Activated CD8-positive, alpha-beta memory T cell treated with anti-CD3 and anti-CD28 coated beads for 36 hours (primary cell): ENCODE measurements at regions not wholly inside any gene's neighbourhood (a gene's known extent, or its start where the extent isn't known, plus 50 kb on each side); places are given as distances from the start of the nearest gene placed in this dataset.
"Not testable (repeated sequence)": the region's sequence is repeated elsewhere in the genome, so short reads cannot be mapped to it uniquely, and the experiment has no call there.

ENCODE experiments used
- CTCF ChIA-PET: fragments of 350-600 bp; sonication (Branson Sonifier 250); formaldehyde crosslinking; loops from one replicate; lab custom pipeline; 2021; ENCODE audit warnings: antibody characterized with exemption; lab: Charles Lee
- POLR2A ChIA-PET: fragments of 350-600 bp; sonication (Branson Sonifier 250); formaldehyde crosslinking; loops from one replicate; lab custom pipeline; 2021; ENCODE audit warnings: antibody characterized with exemption; lab: Charles Lee

GRCh38 chr7:130789436-130789835, 55.4 kb upstream of the KLF14 start:
- CTCF ChIA-PET: no interaction called here
- POLR2A ChIA-PET: no interaction called here

GRCh38 chr7:130791746-130792145, 57.7 kb upstream of the KLF14 start:
- ChIA-PET POLR2A (interaction anchor here (0.7 kb wide), 1 partner anchor 586 kb away, joined by 7 read pairs; no protein-coding TSS in a partner anchor), CTCF (no interaction called here)

DNA sequence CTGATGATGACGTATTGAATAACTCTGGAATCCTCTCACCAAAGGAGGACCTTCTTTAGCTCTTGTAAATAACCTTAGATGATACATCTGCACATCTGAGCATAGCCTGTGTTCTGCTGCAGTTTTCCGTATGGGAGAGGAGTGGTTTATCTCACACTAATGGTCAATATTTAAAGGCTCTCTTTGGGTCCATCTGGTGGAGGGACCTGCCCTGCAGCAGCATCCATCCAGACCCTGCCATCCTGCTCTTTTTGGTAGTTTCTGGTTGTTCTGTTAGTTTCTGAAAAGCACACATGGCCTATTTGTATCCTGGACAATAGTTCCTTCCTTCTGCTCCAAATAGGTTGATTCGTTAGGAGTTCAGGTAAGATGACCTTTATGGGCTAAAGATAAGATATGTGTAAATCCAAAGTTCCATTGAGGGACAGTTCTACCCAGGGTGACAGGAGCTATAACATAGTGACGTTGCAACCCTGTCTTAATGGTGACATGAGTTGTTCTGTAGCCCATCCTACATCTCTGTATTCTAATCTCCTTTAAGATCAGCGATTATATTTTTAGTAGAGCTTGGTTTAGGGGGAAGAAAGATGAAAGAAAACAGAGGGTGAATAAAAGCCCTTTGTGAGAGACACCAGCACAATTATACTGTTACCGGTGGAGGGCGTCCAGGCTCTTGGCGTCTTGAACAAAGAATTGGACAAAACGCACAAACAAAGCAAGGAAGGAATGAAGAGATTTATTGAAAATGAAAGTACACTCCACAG, 60.0 kb upstream of the KLF14 start:
- CTCF ChIA-PET: no interaction called here
- POLR2A ChIA-PET: no interaction called here

GRCh38 chr7:130794619-130794922, 60.6 kb upstream of the KLF14 start:
- ChIA-PET POLR2A (no interaction called here), CTCF (no interaction called here)

DNA sequence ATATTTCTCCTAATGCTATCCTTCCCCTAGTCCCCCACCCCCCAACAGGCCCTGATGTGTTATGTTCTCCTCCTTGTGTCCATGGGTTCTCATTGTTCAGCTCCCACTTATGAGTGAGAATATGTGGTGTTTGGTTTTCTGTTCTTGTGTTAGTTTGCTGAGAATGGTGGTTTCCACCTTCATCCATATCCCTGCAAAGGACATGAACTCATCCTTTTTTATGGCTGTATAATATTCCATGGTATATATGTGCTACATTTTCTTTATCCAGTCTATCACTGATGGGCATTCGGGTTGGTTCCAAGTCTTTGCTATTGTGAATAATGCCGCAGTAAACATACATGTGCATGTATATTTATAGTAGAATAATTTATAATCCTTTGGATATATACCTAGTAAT, 62.4 kb upstream of the KLF14 start:
- CTCF ChIA-PET, POLR2A ChIA-PET: not testable (repeated sequence)

DNA sequence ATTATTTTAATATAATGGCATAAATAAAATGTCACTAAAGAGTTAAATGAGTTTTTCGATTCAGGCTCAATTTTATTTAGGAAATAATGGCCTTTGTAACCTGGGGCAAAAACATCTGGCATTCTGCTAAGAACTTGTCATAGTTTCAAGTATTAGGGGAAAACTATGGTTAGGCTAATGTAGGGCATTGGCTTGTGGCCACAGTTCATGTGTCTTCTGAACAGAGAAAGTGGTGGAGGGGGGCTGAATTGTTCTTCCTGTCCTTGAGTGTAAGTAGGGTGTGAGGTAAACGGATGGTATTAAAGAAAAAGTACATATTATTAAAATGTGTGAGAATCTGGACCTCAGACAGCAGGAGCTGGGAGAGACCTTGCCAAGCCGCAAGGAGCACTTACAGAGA, 69.1 kb upstream of the KLF14 start:
- ChIA-PET CTCF (no interaction called here), POLR2A (no interaction called here)

GRCh38 chr7:130804220-130804619, 70.2 kb upstream of the KLF14 start:
- POLR2A ChIA-PET: no interaction called here
- CTCF ChIA-PET: no interaction called here

DNA sequence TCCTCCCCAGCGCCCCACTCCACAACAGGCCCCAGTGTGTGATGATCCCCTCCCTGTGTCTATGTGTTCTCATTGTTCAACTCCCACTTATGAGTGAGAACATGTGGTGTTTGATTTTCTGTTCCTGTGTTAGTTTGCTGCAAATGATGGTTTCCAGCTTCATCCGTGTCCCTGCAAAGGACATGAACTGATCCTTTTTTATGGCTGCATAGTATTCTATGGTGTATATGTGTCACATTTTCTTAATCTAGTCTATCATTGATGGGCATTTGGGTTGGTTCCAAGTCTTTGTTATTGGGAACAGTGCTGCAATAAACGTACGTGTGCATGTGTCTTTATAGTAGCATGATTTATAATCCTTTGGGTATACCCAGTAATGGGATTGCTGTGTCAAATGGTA, 78.8 kb upstream of the KLF14 start:
- CTCF ChIA-PET, POLR2A ChIA-PET: not testable (repeated sequence)

GRCh38 chr7:130814778-130815335, 80.8 kb upstream of the KLF14 start:
- ChIA-PET CTCF (interaction anchor here (0.5 kb wide), 1 partner anchor 752 kb away, joined by 3 read pairs; no protein-coding TSS in a partner anchor), POLR2A (no interaction called here)

GRCh38 chr7:130818056-130818455, 84.0 kb upstream of the KLF14 start:
- POLR2A ChIA-PET: no interaction called here

DNA sequence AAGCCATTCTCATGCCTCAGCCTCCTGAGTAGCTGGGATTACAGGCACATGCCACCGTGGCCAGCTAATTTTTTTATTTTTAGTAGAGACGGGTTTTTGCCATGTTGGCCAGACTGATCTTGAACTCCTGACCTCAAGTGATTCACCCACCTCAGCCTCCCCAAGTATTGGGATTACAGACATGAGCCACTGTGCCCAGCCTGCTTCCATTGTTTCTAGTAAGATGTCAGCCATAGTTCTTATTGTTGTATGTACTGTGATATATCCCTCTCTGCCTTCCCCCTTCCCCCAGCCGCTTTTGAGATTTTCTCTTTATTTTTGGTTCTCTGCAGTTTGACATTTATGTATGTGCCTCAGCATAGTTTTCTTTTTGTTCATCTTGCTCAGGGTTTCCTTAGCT, 87.9 kb upstream of the KLF14 start:
- ChIA-PET CTCF (interaction anchor here (0.6 kb wide), 1 partner anchor 236 kb away, joined by 3 read pairs; no protein-coding TSS in a partner anchor), POLR2A (no interaction called here)

More at GRCh38 chr7:130818056-130818455, 84.0 kb upstream of the KLF14 start:
- CTCF ChIA-PET: no interaction called here

DNA sequence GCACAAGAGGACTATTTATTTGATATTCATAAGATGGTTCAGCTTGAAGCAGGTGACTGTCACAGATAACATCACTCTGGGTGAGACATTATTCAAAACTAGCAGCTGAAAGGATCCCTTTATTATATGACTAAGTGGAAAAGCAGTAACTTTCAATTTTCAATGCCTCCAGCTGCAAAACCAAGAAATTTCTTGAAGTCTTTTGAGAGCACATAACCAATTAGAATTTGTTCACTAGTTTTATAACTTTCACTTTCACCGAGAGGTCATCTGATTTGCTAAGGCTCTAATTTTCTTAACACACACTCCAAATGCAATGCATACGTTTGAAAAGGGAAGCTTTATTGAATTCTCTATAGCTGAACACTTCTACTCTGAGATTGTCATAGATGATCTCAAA, 88.6 kb upstream of the KLF14 start:
- POLR2A ChIA-PET: no interaction called here
- CTCF ChIA-PET: no interaction called here

DNA sequence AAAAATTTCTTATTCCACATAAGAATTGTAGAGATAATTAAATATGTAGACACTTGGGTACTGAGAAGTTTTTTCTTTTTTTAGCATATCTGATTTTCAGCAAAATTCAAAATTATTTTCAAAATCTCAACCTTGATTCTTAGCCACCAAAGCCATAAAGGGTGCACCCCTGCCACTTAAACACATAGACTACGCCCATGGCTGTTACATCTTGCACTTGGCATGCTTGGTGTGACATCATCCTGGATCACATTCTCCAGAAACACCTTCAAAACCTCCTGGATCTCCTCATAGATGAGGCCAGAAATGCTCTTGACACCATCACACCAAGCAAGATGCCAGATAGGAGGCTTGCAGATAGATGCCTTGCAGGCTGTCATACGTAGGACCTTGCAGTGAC, 89.1 kb upstream of the KLF14 start:
- ChIA-PET CTCF (no interaction called here), POLR2A (no interaction called here)

GRCh38 chr7:130825819-130826218, 91.8 kb upstream of the KLF14 start:
- ChIA-PET CTCF (no interaction called here), POLR2A (no interaction called here)

DNA sequence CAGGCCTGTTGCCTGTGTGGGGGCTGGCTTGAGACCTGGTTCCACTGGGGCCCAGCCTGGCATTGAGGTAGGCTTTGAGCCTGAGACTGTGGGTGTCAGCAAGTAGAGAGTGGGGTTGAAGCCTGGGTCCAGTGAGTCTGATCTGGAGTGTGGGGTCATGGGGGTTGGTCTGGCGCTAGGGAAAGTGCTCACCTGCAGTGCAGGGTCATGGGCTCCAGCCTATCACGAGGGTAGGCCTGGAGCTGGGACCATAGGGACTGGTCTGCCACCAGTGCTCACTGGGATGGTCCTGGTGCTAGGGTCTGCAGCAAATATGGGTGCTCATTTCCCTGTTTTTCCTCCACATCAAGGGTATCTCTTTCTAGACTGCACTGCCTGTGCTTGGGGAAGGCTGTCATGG, 95.4 kb upstream of the KLF14 start:
- CTCF ChIA-PET: no interaction called here
- POLR2A ChIA-PET: no interaction called here

- CTCF ChIA-PET: no interaction called here
- POLR2A ChIA-PET: no interaction called here
Measured at GRCh38 chr7:130831322-130831721, 97.3 kb upstream of the KLF14 start.

DNA sequence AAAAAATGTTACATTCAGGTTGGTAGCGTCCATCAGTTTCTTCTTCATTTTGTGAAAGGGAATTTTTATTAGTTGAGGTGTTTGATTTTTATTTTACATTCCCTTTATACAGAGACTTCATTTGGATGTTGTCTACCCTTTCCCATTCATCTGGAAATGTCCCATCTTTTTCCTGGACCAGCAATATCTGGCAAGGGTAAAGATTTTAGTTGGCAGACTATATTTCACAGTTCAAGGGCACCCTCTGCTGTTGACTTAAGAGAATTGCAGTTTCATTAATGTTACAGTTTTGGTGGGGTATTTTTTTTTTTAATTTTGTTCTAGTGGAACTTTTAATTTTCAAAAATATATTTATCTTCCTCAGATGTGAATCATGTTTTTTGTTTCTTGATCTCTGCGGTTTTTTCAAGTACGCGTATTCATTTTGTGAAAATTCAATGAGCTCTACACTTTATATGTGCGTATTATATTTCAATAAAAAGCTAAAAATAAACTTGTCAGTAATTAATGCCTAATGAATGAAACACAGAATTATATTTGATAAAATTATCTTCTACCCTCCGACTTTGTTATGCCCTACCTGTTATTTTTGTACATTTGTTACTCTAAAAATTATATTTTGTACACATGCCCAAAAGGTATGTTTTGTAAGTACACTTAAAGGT, 97.9 kb upstream of the KLF14 start:
- POLR2A ChIA-PET: no interaction called here
- CTCF ChIA-PET: interaction anchor here (0.9 kb wide), 1 partner anchor 12 kb away, joined by 3 read pairs; no protein-coding TSS in a partner anchor

- ChIA-PET CTCF (no interaction called here), POLR2A (no interaction called here)
Measured at GRCh38 chr7:130838738-130839137, 104.7 kb upstream of the KLF14 start.

- POLR2A ChIA-PET: no interaction called here
- CTCF ChIA-PET: interaction anchor here (0.7 kb wide), 1 partner anchor 55 kb away, joined by 3 read pairs; no protein-coding TSS in a partner anchor
Measured at GRCh38 chr7:130840599-130840998, 106.6 kb upstream of the KLF14 start.

DNA sequence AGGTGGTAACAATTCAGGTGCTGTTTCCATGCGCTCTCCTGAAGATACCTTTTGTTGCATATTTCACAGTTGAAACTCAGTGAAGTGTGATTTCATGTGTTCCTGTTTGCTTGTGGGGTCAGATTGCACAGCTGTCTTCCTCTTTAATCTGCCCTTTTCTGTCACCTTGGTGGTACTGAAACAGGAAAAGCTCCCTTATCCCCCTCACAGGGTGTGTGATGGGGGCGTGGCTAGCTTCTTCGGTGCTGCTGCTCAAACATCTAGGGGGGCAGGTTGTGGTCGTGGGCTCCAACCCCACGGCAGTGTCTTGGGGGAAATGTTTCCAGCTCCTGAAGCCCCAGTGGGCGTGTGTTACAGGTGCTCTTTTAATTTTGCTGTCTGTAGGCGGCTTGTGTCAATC, 107.4 kb upstream of the KLF14 start:
- POLR2A ChIA-PET: no interaction called here

GRCh38 chr7:130843703-130844102, 109.7 kb upstream of the KLF14 start:
- CTCF ChIA-PET: interaction anchor here (0.6 to 1.1 kb wide), 2 partner anchors 9 to 12 kb away, joined by 3 read pairs; no protein-coding TSS in a partner anchor
- POLR2A ChIA-PET: no interaction called here

More for the DNA sequence above, 107.4 kb upstream of the KLF14 start:
- CTCF ChIA-PET: no interaction called here
